ENCODE measurements at regions not wholly inside any gene's neighbourhood (a gene's known extent, or its start where the extent isn't known, plus 50 kb on each side); places are given as distances from the start of the nearest gene placed in this dataset.
"Not testable (repeated sequence)": the region's sequence is repeated elsewhere in the genome, so short reads cannot be mapped to it uniquely, and the experiment has no call there.

GRCh38 chr3:147152476-147152875, 253.9 kb downstream of the ZIC4 start:
- no peak for DNase-seq

- no peak for DNase-seq
Observed at GRCh38 chr3:147141516-147142288, 264.6 kb downstream of the ZIC4 start.

- no peak for DNase-seq
Observed at GRCh38 chr3:147139341-147139740, 267.0 kb downstream of the ZIC4 start.

- DNase-seq: no peak
Observed at GRCh38 chr3:147132168-147132567, 274.2 kb downstream of the ZIC4 start.

GRCh38 chr3:147130461-147130860, 275.9 kb downstream of the ZIC4 start:
- DNase-seq: no peak

GRCh38 chr3:147129665-147130064, 276.7 kb downstream of the ZIC4 start:
- DNase-seq: no peak

- DNase-seq: no peak
Observed at GRCh38 chr3:147122350-147122749, 284.0 kb downstream of the ZIC4 start.

GRCh38 chr3:147119989-147120388, 286.4 kb downstream of the ZIC4 start:
- no peak for DNase-seq

GRCh38 chr3:147119346-147119745, 287.0 kb downstream of the ZIC4 start:
- DNase-seq: no peak

- DNase-seq: no peak
Observed at GRCh38 chr3:147118611-147119010, 287.7 kb downstream of the ZIC4 start.

- DNase-seq: no peak
Observed at GRCh38 chr3:147117631-147118030, 288.7 kb downstream of the ZIC4 start.

GRCh38 chr3:147113293-147114044, 292.9 kb downstream of the ZIC4 start:
- no peak for DNase-seq

GRCh38 chr3:147099076-147099475, 307.3 kb downstream of the ZIC4 start:
- no peak for DNase-seq

- no peak for DNase-seq
Observed at GRCh38 chr3:147090461-147090860, 315.9 kb downstream of the ZIC4 start.

- DNase-seq: no peak
Observed at GRCh38 chr3:147089286-147089685, 317.1 kb downstream of the ZIC4 start.

- not testable (repeated sequence) for DNase-seq
Observed at GRCh38 chr3:147059500-147059899, 346.8 kb downstream of the ZIC4 start.

- no peak for DNase-seq
Observed at GRCh38 chr3:147049821-147050220, 356.5 kb downstream of the ZIC4 start.

GRCh38 chr3:147049305-147049704, 357.0 kb downstream of the ZIC4 start:
- DNase-seq: no peak

GRCh38 chr3:147046916-147047315, 359.4 kb downstream of the ZIC4 start:
- no peak for DNase-seq

GRCh38 chr3:147038481-147038880, 367.9 kb downstream of the ZIC4 start:
- no peak for DNase-seq

GRCh38 chr3:147034359-147034758, 372.0 kb downstream of the ZIC4 start:
- DNase-seq: no peak

GRCh38 chr3:147030274-147030673, 376.1 kb downstream of the ZIC4 start:
- no peak for DNase-seq

GRCh38 chr3:147015334-147015733, 391.0 kb downstream of the ZIC4 start:
- no peak for DNase-seq

GRCh38 chr3:147008886-147009285, 397.5 kb downstream of the ZIC4 start:
- DNase-seq: no peak
